DND-41 (cell line): ENCODE measurements at regions not wholly inside any gene's neighbourhood (a gene's known extent, or its start where the extent isn't known, plus 50 kb on each side); places are given as distances from the start of the nearest gene placed in this dataset.

Experiments
- ATAC-seq: fragments of 200-7000 bp; cut with Tn5 transposase; 3 replicates; pipeline ENCODE4 v1.9.1; 2021; ENCODE audit warnings: low read depth; ENCODE audit not compliant: insufficient read depth
- DNase-seq: peaks from one replicate; pipeline ENCODE4 v3.0.0-alpha.2; 2020
- H2AFZ ChIP-seq: 2 replicates; pipeline ENCODE4 v1.6.0; 2012; ENCODE audit warnings: low read depth, low read length
- H3K27ac ChIP-seq: 2 replicates; pipeline ENCODE4 v1.5.1; 2012; ENCODE audit warnings: low read length, inconsistent platforms
- H3K27me3 ChIP-seq: fragments of 200-600 bp; sonication (generic); 2 replicates; pipeline ENCODE4 v1.6.0; 2012; ENCODE audit warnings: low read length, mild to moderate bottlenecking, inconsistent platforms; ENCODE audit not compliant: insufficient read depth, poor library complexity
- H3K36me3 ChIP-seq: 2 replicates; pipeline ENCODE4 v1.5.1; 2012; ENCODE audit warnings: low read length, inconsistent platforms; ENCODE audit not compliant: insufficient read depth
- H3K4me1 ChIP-seq: 2 replicates; pipeline ENCODE4 v1.5.1; 2012; ENCODE audit warnings: mild to moderate bottlenecking, low read length; ENCODE audit not compliant: insufficient read depth
- H3K4me2 ChIP-seq: 2 replicates; pipeline ENCODE4 v1.6.0; 2012; ENCODE audit warnings: mild to moderate bottlenecking, moderate library complexity, low read length, inconsistent platforms; ENCODE audit not compliant: insufficient read depth
- H3K4me3 ChIP-seq, 2 experiments: fragments of 200-600 bp in 1 of 2; shearing (Covaris generic) in 1 of 2; 2 replicates each; pipeline ENCODE4 v1.5.1; 2012 to 2016; ENCODE audit warnings: inconsistent platforms in 2 of 2, low read length in 2 of 2, mild to moderate bottlenecking in 2 of 2, low read depth in 1 of 2, moderate library complexity in 1 of 2
- H3K79me2 ChIP-seq: 2 replicates; pipeline ENCODE4 v1.6.0; 2012; ENCODE audit warnings: low read length, inconsistent platforms; ENCODE audit not compliant: insufficient read depth
- H3K9ac ChIP-seq: 2 replicates; pipeline ENCODE4 v1.6.0; 2012; ENCODE audit warnings: low read depth, mild to moderate bottlenecking, inconsistent platforms, low read length, moderate library complexity
- H3K9me3 ChIP-seq: 2 replicates; pipeline ENCODE4 v1.5.1; 2012; ENCODE audit warnings: low read length, moderate library complexity, mild to moderate bottlenecking, inconsistent platforms; ENCODE audit not compliant: insufficient read depth, severe bottlenecking
- H4K20me1 ChIP-seq: 2 replicates; pipeline ENCODE4 v1.6.0; 2012; ENCODE audit warnings: low read length; ENCODE audit not compliant: insufficient read depth
- CTCF ChIP-seq: IDR thresholded peaks from 2 replicates; pipeline ENCODE4 v1.5.1; 2012; ENCODE audit warnings: borderline replicate concordance, low read length, moderate library complexity, mild to moderate bottlenecking; ENCODE audit not compliant: poor library complexity, severe bottlenecking; ENCODE audit errors: extremely low read depth
- EZH2 ChIP-seq: IDR thresholded peaks from 3 replicates; pipeline ENCODE4 v1.6.1; 2012; ENCODE audit warnings: borderline replicate concordance, low read depth, mild to moderate bottlenecking, moderate library complexity, low read length, inconsistent platforms; ENCODE audit not compliant: severe bottlenecking

GRCh38 chr13:88426661-88427060, 755.5 kb downstream of the SLITRK5 start:
- Histone ChIP-seq H3K9ac (no peak overlapping the region), H3K27ac (no peak overlapping the region), H4K20me1 (no peaks in the 10 kb centered on the region), H3K4me1 (no peaks in the 10 kb centered on the region), H2AFZ (no peak overlapping the region), H3K9me3 (no peaks in the 10 kb centered on the region), H3K4me3 (no peak overlapping the region), H3K27me3 (no peaks in the 10 kb centered on the region), H3K4me2 (no peak overlapping the region), H3K36me3 (no peaks in the 10 kb centered on the region), H3K79me2 (no peaks in the 10 kb centered on the region)
- no peak for DNase-seq
- no peak for TF ChIP-seq EZH2
- no peak for TF ChIP-seq CTCF
- no peak for ATAC-seq

- Histone ChIP-seq H3K27ac (no peak overlapping the region), H2AFZ (no peak overlapping the region), H3K9me3 (no peaks in the 10 kb centered on the region), H3K36me3 (no peaks in the 10 kb centered on the region), H4K20me1 (no peaks in the 10 kb centered on the region), H3K79me2 (no peaks in the 10 kb centered on the region), H3K4me2 (no peak overlapping the region), H3K4me1 (no peaks in the 10 kb centered on the region), H3K4me3 (no peak overlapping the region), H3K27me3 (no peaks in the 10 kb centered on the region), H3K9ac (no peak overlapping the region)
- DNase-seq = no peak
- no peak for TF ChIP-seq EZH2
- TF ChIP-seq CTCF = no peak
- ATAC-seq = no peak
Observed at GRCh38 chr13:88429862-88430261, 758.7 kb downstream of the SLITRK5 start.

- no peaks in the 10 kb centered on the region for H3K27me3 ChIP-seq
- no peaks in the 10 kb centered on the region for H3K79me2 ChIP-seq
- no peak overlapping the region for H3K9ac ChIP-seq
- H2AFZ ChIP-seq = no peak overlapping the region
- H4K20me1 ChIP-seq = no peaks in the 10 kb centered on the region
- ATAC-seq = no peak
- no peaks in the 10 kb centered on the region for H3K4me1 ChIP-seq
- TF ChIP-seq EZH2 = no peak
- TF ChIP-seq CTCF = no peak
- H3K27ac ChIP-seq = no peak overlapping the region
- no peak overlapping the region for H3K4me3 ChIP-seq
- peaks cover 2% of the 10 kb centered on the region for H3K9me3 ChIP-seq
- no peaks in the 10 kb centered on the region for H3K36me3 ChIP-seq
- DNase-seq = no peak
- H3K4me2 ChIP-seq = no peak overlapping the region
Observed at GRCh38 chr13:88434953-88435352, 763.8 kb downstream of the SLITRK5 start.

- Histone ChIP-seq H3K9me3 (peaks cover 2% of the 10 kb centered on the region), H3K27me3 (no peaks in the 10 kb centered on the region), H3K9ac (no peak overlapping the region), H3K4me1 (no peaks in the 10 kb centered on the region), H3K27ac (no peak overlapping the region), H3K36me3 (no peaks in the 10 kb centered on the region), H4K20me1 (no peaks in the 10 kb centered on the region), H3K4me3 (no peak overlapping the region), H3K79me2 (no peaks in the 10 kb centered on the region), H3K4me2 (no peak overlapping the region), H2AFZ (no peak overlapping the region)
- DNase-seq = no peak
- TF ChIP-seq EZH2 (no peak), CTCF (no peak)
- no peak for ATAC-seq
Observed at GRCh38 chr13:88436974-88437373, 765.8 kb downstream of the SLITRK5 start.
